Naive thymus-derived CD8-positive, alpha-beta T cell (primary cell): ENCODE measurements at regions not wholly inside any gene's neighbourhood (a gene's known extent, or its start where the extent isn't known, plus 50 kb on each side); places are given as distances from the start of the nearest gene placed in this dataset.
A peak's percentile ranks its signal among the peaks of the same experiment; 100 is the strongest.

Experiments
- ATAC-seq, 2 donors: fragments of 150-1000 bp; cut with Tn5 transposase in 1 of 2; sonication (Bioruptor Pico), chemical (Tn5 transposase) in 1 of 2; 1 replicate in 1 of 2; 2 replicates in 1 of 2; pipeline ENCODE4 v1.10.0; 2021; ENCODE audit warnings: mild to moderate bottlenecking in 2 of 2, moderate library complexity in 2 of 2
- POLR2A ChIA-PET: fragments of 350-600 bp; sonication (Branson Sonifier 250); formaldehyde crosslinking; loops from one replicate; lab custom pipeline; 2021; ENCODE audit warnings: antibody characterized with exemption; lab: Charles Lee
- DNase-seq, 10 donors: peaks; one replicate each; pipeline versions ENCODE4 v3.0.0 to v3.0.0-alpha.2; 2020 to 2022
- H3K27ac Mint-ChIP-seq, 10 donors: one replicate each; pipeline ENCODE4 v1.8.0; 2020 to 2022; ENCODE audit warnings: mild to moderate bottlenecking in 10 of 10, mixed read lengths in 10 of 10, moderate library complexity in 4 of 10, inconsistent platforms in 1 of 10
- H3K27me3 Mint-ChIP-seq, 5 donors: one replicate each; pipeline ENCODE4 v1.8.0; 2021 to 2022; ENCODE audit warnings: mixed read lengths in 5 of 5
- H3K36me3 Mint-ChIP-seq, 3 donors: one replicate each; pipeline ENCODE4 v1.8.0; 2020 to 2022; ENCODE audit warnings: mixed read lengths in 3 of 3, mild to moderate bottlenecking in 2 of 3, inconsistent platforms in 1 of 3
- H3K4me1 Mint-ChIP-seq, 4 donors: one replicate each; pipeline ENCODE4 v1.8.0; 2021 to 2022; ENCODE audit warnings: mixed read lengths in 4 of 4
- H3K4me3 Mint-ChIP-seq, 10 donors: one replicate each; pipeline ENCODE4 v1.8.0; 2020 to 2022; ENCODE audit warnings: mild to moderate bottlenecking in 10 of 10, mixed read lengths in 10 of 10, moderate library complexity in 6 of 10, inconsistent platforms in 1 of 10
- H3K9me3 Mint-ChIP-seq, 9 donors: one replicate each; pipeline ENCODE4 v1.8.0; 2020 to 2022; ENCODE audit warnings: mixed read lengths in 9 of 9, mild to moderate bottlenecking in 3 of 9, inconsistent platforms in 1 of 9, moderate library complexity in 1 of 9

DNA sequence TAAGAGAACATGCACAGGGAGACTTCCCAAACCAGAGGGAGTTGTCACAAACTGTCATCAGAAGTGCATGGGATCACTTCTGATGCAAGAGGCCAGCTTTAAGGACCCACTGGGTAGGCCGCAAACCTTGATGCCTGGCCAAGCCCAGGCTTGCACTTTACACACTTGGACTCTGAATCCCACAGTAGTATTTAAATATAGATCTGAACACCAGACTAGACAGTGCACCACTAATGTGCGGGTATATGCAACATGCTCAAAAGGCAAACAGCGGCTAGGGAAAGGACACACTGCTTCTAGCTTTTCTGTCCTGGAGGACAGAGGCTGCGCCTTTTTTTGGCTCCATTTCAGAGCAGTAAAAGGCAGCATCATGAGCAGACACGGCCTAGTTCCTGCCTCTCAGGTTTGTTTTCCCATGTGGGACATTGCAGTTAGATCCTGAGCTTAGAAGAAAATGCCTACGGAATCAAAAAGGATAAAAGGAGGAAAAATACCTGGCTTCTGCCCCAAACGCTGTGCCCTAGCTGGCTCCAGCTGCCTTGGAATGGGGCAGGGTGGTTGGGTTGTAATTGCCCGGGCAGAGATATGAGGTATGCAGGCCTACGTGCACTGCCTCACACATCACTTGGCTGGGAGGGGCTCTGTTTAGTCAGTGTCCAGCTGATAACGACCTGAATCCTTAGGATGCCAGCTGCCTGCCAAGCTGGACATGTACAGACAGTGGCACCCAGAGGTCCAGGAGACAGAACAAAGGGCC is 84.5 kb upstream of the EGLN3 start:
- no peak for DNase-seq
- POLR2A ChIA-PET, result no interaction called here
- H3K27me3 Mint-ChIP-seq, result peaks cover 0 to 3% (median 2%) of the 10 kb centered on the region in 5 donors
- no peak overlapping the region for H3K4me3 Mint-ChIP-seq
- no peaks in the 10 kb centered on the region for H3K9me3 Mint-ChIP-seq
- H3K4me1 Mint-ChIP-seq, result peaks cover 0 to 10% (median 4%) of the 10 kb centered on the region in 4 donors
- no peak overlapping the region for H3K27ac Mint-ChIP-seq
- no peak for ATAC-seq
- no peaks in the 10 kb centered on the region for H3K36me3 Mint-ChIP-seq

DNA sequence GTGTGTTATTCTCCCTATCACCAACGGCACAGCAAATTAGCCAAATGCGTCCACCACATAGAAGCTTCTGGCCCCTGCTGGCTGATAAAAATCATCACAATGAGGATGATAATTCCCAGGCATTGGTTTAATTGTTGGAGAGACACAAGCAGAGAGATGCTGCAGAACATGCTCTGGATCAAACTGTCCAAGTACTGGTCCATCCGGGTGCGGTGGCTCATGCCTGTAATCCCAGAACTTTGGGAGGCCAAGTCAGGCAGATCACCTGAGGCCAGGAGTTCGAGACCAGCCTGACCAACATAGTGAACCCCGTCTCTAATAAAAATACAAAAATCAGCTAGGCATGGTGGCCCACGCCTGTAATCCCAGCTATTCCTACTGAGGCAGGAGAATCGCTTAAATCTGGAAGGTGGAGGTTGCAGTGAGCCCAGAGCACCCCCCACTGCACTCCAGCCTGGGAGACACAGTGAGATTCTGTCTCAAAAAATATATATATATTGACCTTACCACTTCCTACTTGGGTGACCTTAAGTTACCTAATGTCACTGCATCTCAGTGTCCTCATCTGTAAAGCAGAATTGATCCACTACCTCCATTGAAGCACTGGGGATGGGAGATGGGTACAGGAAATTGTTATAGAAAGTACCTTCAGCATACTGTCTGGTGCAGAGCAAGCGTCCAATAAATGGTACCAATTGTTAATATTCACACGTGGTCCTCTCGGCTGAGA is 83.7 kb upstream of the EGLN3 start:
- no peak overlapping the region for H3K4me3 Mint-ChIP-seq

DNA sequence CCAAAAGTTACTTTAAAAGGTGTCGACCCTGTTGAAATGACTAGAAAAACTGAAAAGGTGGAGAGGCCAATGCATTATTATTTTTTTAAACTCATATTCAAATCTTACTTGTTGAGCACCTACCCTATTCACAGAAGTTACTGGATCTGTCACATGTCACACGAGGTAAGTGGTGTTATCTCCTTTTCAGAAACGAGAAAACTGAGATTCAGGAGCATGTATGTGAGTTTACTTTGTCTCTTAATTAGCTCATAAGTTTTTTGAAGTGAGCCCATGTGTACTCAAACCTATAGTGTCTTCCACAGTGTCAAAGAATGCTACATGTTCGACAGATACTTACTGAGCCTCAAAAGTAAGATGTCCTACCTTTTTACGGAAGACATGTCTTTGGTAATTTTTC is 81.8 kb upstream of the EGLN3 start:
- H3K27me3 Mint-ChIP-seq, result peaks cover 0 to 3% (median 2%) of the 10 kb centered on the region in 5 donors
- H3K27ac Mint-ChIP-seq, result no peak overlapping the region
- ATAC-seq, result no peak
- H3K4me1 Mint-ChIP-seq, result peaks cover 0 to 10% (median 0%) of the 10 kb centered on the region in 4 donors
- no peaks in the 10 kb centered on the region for H3K9me3 Mint-ChIP-seq
- no peak overlapping the region for H3K4me3 Mint-ChIP-seq
- POLR2A ChIA-PET, result interaction anchor here (0.5 kb wide), 1 partner anchor 189 kb away, joined by 3 read pairs; no protein-coding TSS in a partner anchor
- no peaks in the 10 kb centered on the region for H3K36me3 Mint-ChIP-seq
- DNase-seq, result no peak

More for the DNA sequence above, 83.7 kb upstream of the EGLN3 start:
- Mint-ChIP-seq H3K9me3 (no peaks in the 10 kb centered on the region), H3K27ac (no peak overlapping the region), H3K27me3 (peaks cover 0 to 3% (median 2%) of the 10 kb centered on the region in 5 donors), H3K4me1 (peaks cover 0 to 10% (median 4%) of the 10 kb centered on the region in 4 donors), H3K36me3 (no peaks in the 10 kb centered on the region)
- ATAC-seq (no peak), DNase-seq (no peak)
- POLR2A ChIA-PET, result no interaction called here

DNA sequence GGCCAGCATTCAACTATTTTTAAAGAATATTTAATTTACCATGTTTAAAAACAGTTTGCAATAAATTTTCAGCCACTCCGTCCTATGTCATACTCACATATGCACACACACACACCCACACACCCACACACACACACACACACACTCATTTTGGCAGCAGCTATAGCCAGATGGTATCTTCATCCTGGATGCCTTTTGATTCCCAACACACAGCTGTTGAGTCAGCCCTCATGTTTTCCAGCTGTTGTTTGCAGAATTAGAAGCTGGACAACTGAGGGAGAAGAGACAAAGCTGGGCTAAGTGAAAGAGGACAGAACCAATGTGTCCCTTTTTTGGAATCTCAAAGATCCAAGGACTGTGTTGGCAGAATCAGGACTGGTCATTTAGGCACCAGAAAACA is 80.0 kb upstream of the EGLN3 start:
- ATAC-seq (no peak), DNase-seq (no peak)
- Mint-ChIP-seq H3K36me3 (no peaks in the 10 kb centered on the region), H3K27ac (peak overlapping the region in 1 of 10 donors; percentile 19), H3K4me1 (peaks cover 0 to 10% (median 0%) of the 10 kb centered on the region in 4 donors), H3K4me3 (no peak overlapping the region), H3K27me3 (peaks cover 0 to 3% (median 2%) of the 10 kb centered on the region in 5 donors), H3K9me3 (no peaks in the 10 kb centered on the region)
- POLR2A ChIA-PET, result no interaction called here

DNA sequence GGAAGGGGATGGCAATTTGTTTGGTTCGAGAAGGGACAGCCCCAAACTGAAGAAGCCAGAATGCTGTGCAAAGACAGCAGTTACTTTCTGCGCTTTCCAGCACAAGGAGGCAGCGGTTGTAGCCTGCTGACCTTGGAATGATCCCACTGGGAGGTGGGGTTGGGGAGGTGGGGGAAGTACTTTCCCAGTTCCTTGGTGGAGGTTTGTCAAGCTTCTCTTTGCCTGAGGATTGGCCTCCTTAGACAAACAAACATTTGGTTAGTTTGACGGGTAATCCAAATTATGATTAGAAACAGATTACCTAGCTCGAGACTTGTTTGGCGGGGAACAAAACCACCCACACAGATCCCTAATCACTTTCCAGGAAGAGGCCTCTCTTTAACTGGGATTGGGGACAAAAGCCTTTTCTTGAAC is 79.1 kb upstream of the EGLN3 start:
- H3K36me3 Mint-ChIP-seq, result no peaks in the 10 kb centered on the region
- ATAC-seq, result no peak
- DNase-seq, result no peak
- H3K9me3 Mint-ChIP-seq, result no peaks in the 10 kb centered on the region
- POLR2A ChIA-PET, result interaction anchor here (0.6 kb wide), 1 partner anchor 23 kb away, joined by 3 read pairs; no protein-coding TSS in a partner anchor
- H3K4me3 Mint-ChIP-seq, result no peak overlapping the region
- H3K27ac Mint-ChIP-seq, result no peak overlapping the region
- peaks cover 0 to 10% (median 0%) of the 10 kb centered on the region in 4 donors for H3K4me1 Mint-ChIP-seq
- peaks cover 0 to 3% (median 0%) of the 10 kb centered on the region in 5 donors for H3K27me3 Mint-ChIP-seq

DNA sequence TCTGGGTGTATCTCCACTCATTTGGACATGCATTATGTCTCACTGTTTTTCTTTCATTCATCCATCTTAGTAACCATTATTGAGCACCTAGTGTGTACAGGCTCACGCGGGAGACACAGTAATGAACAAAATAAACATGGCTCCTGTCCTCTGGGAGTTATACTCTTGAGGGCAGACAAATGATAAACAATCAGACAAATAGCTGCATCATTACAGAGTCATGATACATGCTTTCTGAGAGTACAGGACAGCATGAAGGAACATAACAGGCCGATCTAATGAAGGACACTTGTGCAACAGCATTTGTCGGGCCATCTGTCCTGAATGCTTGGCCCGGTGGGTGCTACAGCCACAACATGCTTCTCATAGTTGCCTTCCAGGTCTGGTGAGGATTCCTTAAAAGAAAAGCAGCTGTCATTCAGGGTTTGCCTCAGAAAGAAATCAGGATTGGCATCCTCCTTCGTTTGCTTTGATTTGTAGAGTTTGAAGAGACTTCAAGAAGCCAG is 77.2 kb upstream of the EGLN3 start:
- POLR2A ChIA-PET, result no interaction called here
- no peak for ATAC-seq
- no peak for DNase-seq
- Mint-ChIP-seq H3K4me3 (no peak overlapping the region), H3K27ac (peak overlapping the region in 1 of 10 donors; percentile 40), H3K27me3 (peaks cover 0 to 4% (median 0%) of the 10 kb centered on the region in 5 donors), H3K4me1 (peaks cover 0 to 7% (median 0%) of the 10 kb centered on the region in 4 donors), H3K9me3 (peaks cover 0 to 2% (median 0%) of the 10 kb centered on the region in 9 donors), H3K36me3 (no peaks in the 10 kb centered on the region)

DNA sequence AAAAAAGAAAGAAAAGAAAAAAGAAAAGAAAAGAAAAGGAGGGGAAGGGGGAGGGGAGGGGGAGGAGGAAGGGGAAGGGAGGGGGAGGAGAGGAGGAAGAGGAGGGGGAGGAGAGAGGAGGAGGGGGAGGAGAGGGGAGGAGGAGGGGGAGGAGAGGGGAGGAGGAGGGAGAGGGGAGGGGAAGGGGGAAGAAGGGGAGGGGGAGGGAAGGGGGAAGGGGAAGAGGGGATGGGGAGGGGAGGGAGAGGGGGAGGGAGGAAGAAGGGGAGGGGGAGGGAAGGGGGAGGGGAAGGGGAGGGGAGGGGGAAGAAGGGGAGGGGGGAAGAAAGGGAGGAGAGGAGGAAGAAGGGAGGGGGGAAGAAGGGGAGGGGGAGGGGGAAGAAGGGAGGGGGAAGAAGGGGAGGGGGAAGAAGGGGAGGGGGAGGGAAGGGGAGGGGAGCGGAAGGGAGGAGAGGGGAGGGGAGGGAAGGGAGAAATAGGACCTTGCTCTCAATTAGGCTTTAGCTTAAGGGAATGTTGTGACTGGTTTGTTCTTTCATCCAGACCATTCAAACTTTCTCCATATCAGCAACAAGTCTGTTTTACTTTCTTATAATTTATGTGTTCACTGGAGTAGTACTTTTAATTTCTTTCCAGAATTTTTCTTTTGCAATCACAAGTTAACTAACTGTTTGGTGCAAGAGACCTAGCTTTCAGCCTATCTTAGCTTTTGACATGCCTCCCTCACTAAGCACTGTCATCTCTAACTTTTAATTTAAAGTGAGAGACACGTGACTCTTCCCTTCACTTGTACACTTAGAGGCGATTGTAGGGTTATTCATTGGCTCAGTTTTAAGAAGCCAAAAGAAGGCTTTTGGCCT is 76.5 kb upstream of the EGLN3 start:
- DNase-seq, result no peak
- no peak for ATAC-seq
- Mint-ChIP-seq H3K9me3 (peaks cover 0 to 2% (median 0%) of the 10 kb centered on the region in 9 donors), H3K27ac (peak overlapping the region in 2 of 10 donors; percentile 45 to 79), H3K4me3 (no peak overlapping the region), H3K27me3 (peaks cover 0 to 4% (median 0%) of the 10 kb centered on the region in 5 donors), H3K4me1 (peaks cover 0 to 7% (median 0%) of the 10 kb centered on the region in 4 donors), H3K36me3 (no peaks in the 10 kb centered on the region)
- POLR2A ChIA-PET, result no interaction called here

DNA sequence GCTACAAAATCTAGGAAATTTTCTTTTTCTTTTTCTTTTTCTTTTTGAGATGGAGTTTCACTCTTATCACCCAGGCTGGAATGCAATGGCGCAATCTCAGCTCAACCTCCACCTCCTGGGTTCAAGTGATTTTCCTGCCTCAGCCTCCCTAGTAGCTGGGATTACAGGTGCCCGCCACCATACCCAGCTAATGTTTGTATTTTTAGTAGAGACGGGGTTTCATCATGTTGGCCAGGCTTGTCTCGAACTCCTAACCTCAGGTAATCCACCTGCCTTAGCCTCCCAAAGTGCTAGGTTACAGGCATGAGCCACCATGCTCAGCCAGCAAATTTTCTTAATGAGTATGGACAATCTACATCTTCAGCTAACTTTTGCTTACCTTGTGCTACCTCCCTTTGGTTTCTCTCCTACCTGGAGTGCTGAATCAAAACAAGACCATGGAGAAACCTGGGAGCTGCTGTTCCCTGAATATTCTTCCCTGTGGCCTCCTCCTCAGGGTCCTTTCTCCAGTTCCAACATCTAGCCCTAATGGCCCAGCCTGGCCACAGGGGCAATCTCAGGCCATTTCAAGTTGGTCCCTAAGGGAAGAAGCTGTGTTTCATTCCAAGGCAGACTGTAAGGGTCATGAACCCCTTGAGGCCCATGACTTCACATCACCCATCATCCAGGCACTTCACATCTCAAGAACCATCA is 74.6 kb upstream of the EGLN3 start:
- H3K4me3 Mint-ChIP-seq, result no peak overlapping the region
- peaks cover 0 to 4% (median 0%) of the 10 kb centered on the region in 4 donors for H3K4me1 Mint-ChIP-seq
- DNase-seq (no peak), ATAC-seq (no peak)
- peaks cover 0 to 2% (median 0%) of the 10 kb centered on the region in 9 donors for H3K9me3 Mint-ChIP-seq
- no peaks in the 10 kb centered on the region for H3K36me3 Mint-ChIP-seq
- H3K27ac Mint-ChIP-seq, result no peak overlapping the region
- POLR2A ChIA-PET, result no interaction called here
- peaks cover 0 to 2% (median 0%) of the 10 kb centered on the region in 5 donors for H3K27me3 Mint-ChIP-seq

DNA sequence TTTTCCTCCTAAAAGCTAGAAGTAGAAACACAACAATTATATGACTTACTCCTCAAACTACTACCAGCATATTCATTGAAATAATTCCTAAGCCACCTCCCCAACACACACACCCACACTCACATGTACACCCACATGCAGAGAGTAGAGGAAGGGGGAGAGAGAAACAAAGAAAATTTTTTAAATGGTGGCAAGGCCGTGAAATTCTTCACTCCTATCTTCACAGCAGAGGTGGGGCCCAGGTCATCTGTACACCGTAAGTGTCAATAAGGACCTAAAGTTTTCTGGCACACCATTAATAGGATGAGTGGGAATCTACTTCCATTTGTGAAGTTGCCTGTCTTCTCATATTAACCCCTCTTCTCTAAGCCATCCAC is 73.9 kb upstream of the EGLN3 start:
- POLR2A ChIA-PET, result no interaction called here
- Mint-ChIP-seq H3K9me3 (peaks cover 0 to 2% (median 0%) of the 10 kb centered on the region in 9 donors), H3K27ac (no peak overlapping the region), H3K4me1 (peaks cover 0 to 4% (median 1%) of the 10 kb centered on the region in 4 donors), H3K27me3 (peaks cover 0 to 2% (median 0%) of the 10 kb centered on the region in 5 donors), H3K4me3 (no peak overlapping the region), H3K36me3 (no peaks in the 10 kb centered on the region)
- DNase-seq (no peak), ATAC-seq (no peak)

DNA sequence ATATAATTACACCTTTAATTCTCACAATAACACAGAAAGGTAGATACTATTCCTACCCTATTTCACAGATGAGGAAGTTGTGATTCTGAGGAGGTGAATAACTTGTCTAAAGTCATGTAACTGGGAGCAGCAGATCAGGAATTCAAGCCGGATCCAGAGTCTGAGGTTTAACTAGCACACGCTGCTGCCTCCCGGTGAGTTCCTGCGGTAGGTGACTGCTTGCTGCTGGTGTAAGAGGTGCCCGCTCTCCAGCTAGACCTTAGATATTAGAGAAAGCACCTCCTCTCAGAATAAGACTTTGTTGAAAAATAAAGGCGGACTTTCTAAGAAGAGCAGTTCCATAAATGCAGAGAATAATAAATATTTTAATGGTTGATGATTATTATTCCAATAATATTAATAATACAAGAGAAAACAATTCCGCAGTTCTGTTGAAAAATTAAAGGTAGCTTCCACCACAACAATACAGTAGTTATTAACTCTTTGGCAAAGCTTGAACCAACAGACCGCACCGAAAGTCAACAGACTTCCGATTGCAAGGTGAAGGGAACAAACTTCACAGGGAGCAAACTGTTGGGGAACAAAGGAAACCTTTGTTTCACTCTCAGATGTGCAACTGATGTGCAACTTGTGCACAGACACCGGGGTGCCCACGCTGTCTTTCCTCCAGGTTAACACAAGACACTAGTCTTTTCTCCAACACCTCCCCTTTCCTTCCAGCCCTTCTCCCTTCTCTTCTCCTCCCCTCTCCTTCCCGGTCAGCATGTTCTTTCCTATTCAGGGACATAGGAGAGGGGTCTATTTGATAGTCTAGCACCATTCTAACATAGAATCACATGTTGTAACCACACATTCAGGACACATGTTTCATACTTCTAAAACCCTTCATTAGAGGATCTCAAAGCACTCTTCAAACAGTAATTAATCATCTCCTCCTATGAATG is 73.2 kb upstream of the EGLN3 start:
- peak overlapping the region in 1 of 10 donors; percentile 60 for H3K27ac Mint-ChIP-seq
- no peaks in the 10 kb centered on the region for H3K36me3 Mint-ChIP-seq
- peaks cover 0 to 2% (median 0%) of the 10 kb centered on the region in 5 donors for H3K27me3 Mint-ChIP-seq
- no peak for DNase-seq
- POLR2A ChIA-PET, result no interaction called here
- no peak overlapping the region for H3K4me3 Mint-ChIP-seq
- H3K9me3 Mint-ChIP-seq, result peaks cover 0 to 2% (median 0%) of the 10 kb centered on the region in 9 donors
- ATAC-seq, result no peak
- peaks cover 3 to 7% (median 5%) of the 10 kb centered on the region in 4 donors for H3K4me1 Mint-ChIP-seq

DNA sequence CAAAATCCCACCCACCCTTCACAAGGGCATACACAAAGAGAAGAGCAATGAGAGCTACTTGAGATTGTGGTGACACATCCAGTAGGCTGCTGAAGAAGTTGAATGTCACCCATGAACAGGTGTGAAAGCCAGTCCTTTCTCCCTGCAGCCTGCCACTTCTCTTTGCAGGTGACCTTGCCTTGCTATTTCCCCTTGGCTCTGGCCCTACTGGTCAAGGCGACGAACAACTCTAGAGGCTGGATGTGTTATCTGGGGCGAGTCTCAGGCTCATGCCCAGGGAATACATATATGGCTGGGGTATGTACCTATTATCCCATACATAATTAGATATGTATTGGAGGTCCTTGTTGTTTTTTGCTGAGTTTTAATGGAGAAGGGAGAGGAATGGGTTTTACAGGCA is 70.2 kb upstream of the EGLN3 start:
- H3K4me3 Mint-ChIP-seq, result no peak overlapping the region
- DNase-seq (no peak), ATAC-seq (no peak)
- peaks cover 0 to 2% (median 0%) of the 10 kb centered on the region in 9 donors for H3K9me3 Mint-ChIP-seq
- H3K27me3 Mint-ChIP-seq, result peaks cover 0 to 2% (median 0%) of the 10 kb centered on the region in 5 donors
- H3K36me3 Mint-ChIP-seq, result no peaks in the 10 kb centered on the region
- POLR2A ChIA-PET, result no interaction called here
- no peak overlapping the region for H3K27ac Mint-ChIP-seq
- peaks cover 4 to 26% (median 20%) of the 10 kb centered on the region in 4 donors for H3K4me1 Mint-ChIP-seq
